ENCODE measurements at regions not wholly inside any gene's neighbourhood (a gene's known extent, or its start where the extent isn't known, plus 50 kb on each side); places are given as distances from the start of the nearest gene placed in this dataset.

DNA sequence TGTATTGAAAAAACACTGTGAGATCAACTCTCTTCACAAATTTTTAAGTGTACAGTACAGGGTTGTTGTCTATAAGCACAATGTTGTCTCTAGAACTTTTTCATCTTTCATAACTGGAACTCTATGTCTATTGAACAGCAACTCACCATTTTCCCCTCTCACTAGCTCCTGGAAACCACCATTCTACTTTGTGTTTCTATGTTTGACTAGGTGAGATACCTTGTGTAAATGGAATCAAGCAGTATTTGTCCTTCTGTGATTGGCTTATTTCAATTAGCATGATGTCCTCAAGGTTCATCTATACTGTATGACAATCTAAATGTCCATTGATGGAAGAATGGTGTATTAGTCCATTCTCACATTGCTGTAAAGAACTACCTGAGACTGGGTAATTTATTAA is 210.1 kb upstream of the FUT9 start:
- no peaks in the 10 kb centered on the region for H3K36me3 ChIP-seq
- H3K4me1 ChIP-seq (ENCODE audit: control insufficient read depth in 1 of 2, low read depth in 2 of 2): no peaks in the 10 kb centered on the region
- TF ChIP-seq, protein P1, sequence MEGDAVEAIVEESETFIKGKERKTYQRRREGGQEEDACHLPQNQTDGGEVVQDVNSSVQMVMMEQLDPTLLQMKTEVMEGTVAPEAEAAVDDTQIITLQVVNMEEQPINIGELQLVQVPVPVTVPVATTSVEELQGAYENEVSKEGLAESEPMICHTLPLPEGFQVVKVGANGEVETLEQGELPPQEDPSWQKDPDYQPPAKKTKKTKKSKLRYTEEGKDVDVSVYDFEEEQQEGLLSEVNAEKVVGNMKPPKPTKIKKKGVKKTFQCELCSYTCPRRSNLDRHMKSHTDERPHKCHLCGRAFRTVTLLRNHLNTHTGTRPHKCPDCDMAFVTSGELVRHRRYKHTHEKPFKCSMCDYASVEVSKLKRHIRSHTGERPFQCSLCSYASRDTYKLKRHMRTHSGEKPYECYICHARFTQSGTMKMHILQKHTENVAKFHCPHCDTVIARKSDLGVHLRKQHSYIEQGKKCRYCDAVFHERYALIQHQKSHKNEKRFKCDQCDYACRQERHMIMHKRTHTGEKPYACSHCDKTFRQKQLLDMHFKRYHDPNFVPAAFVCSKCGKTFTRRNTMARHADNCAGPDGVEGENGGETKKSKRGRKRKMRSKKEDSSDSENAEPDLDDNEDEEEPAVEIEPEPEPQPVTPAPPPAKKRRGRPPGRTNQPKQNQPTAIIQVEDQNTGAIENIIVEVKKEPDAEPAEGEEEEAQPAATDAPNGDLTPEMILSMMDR (IDR thresholded peaks at IDR 0.05): no peak
- peaks cover 3% of the 10 kb centered on the region for H3K27me3 ChIP-seq (replicated peaks; ENCODE audit: insufficient read depth)
- no peak for ATAC-seq (ENCODE audit: insufficient number of reproducible peaks, low FRiP score, low read depth)
- no peaks in the 10 kb centered on the region for H3K9me3 ChIP-seq
- no peak for DNase-seq (ENCODE audit: low spot score)
- no peak overlapping the region for H3K27ac ChIP-seq
- no peak overlapping the region for H3K4me3 ChIP-seq

DNA sequence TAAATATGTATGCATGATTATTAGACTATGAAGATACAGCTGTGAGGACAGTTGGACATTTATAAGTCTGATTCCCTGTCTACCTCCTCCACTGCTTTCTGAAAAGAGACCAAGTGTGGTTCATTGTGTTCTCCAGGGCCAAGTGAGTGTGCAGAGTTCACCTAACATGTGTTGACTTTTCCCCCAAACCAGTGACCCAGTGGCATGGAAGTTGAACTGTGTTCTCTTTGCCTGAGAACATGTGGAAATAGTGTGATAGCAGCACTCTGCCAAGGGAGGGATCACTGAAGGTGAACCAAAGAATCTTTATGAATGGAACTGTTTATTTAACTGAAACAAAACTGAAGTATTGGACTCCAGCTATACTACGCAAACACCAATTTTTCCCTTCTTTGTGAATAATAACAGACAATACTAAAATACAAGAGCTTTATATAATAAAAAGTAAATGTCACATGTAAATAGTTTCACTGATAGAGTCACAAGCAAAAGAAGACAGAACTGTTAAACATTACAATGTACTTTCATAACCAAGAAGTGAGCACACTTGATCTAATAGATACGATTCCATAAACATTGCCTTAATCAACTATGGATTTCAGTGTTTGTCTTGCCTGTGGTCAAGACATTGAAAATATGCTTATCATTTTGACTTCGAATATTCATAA is 200.3 kb upstream of the FUT9 start:
- no peaks in the 10 kb centered on the region for H3K9me3 ChIP-seq
- H3K27me3 ChIP-seq (replicated peaks; ENCODE audit: insufficient read depth): no peaks in the 10 kb centered on the region
- no peaks in the 10 kb centered on the region for H3K36me3 ChIP-seq
- no peaks in the 10 kb centered on the region for H3K4me1 ChIP-seq (ENCODE audit: control insufficient read depth in 1 of 2, low read depth in 2 of 2)
- DNase-seq (ENCODE audit: low spot score) (no peak), ATAC-seq (ENCODE audit: insufficient number of reproducible peaks, low FRiP score, low read depth) (no peak)
- TF ChIP-seq, protein P1 (IDR thresholded peaks at IDR 0.05): no peak
- H3K4me3 ChIP-seq: no peak overlapping the region
- H3K27ac ChIP-seq: no peak overlapping the region

DNA sequence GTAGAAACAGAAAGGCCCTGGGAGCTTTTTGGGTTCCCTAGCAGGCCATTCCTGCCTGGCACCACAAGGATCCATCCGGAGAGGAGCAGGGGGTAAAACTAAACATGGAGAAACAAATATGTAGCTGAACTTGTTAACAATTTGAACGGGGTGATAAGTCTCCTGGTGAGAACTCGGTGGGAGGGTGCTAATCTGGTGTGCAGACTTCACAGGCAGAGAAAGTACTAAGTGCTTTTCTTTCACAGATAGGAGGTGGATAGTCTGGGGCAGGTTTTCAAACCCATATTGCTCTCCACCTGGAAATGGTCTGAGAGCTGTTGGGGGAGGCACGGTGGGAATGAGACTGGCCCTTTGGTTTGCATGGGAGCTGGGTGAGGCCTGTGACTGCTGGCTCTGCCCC is 196.3 kb upstream of the FUT9 start:
- H3K4me3 ChIP-seq: no peak overlapping the region
- no peak for ATAC-seq (ENCODE audit: insufficient number of reproducible peaks, low FRiP score, low read depth)
- TF ChIP-seq, protein P1 (IDR thresholded peaks at IDR 0.05): no peak
- H3K9me3 ChIP-seq: no peaks in the 10 kb centered on the region
- no peaks in the 10 kb centered on the region for H3K27me3 ChIP-seq (replicated peaks; ENCODE audit: insufficient read depth)
- DNase-seq (ENCODE audit: low spot score): no peak
- no peaks in the 10 kb centered on the region for H3K4me1 ChIP-seq (ENCODE audit: control insufficient read depth in 1 of 2, low read depth in 2 of 2)
- H3K27ac ChIP-seq: no peak overlapping the region
- H3K36me3 ChIP-seq: no peaks in the 10 kb centered on the region

DNA sequence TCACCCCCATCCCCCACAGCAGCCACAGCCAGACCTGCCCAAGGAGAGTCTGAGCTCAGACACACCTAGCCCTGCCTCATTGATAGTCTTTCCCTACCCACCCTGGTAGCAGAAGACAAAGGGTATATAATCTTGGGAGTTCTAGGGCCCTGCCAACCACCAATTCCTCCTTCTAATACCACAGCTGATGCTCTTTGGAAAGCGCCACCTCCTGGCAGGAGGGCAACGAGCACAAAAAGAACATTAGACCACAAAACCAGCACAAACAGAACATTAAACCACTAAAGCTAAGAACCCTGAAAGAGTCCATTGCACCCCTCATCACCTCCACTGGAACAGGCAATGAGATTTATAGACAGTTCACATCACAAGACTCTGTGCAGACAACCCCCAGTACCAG is 195.8 kb upstream of the FUT9 start:
- Histone ChIP-seq H3K4me1 (ENCODE audit: control insufficient read depth in 1 of 2, low read depth in 2 of 2) (no peaks in the 10 kb centered on the region), H3K27me3 (replicated peaks; ENCODE audit: insufficient read depth) (no peaks in the 10 kb centered on the region), H3K9me3 (no peaks in the 10 kb centered on the region), H3K4me3 (no peak overlapping the region), H3K36me3 (no peaks in the 10 kb centered on the region), H3K27ac (no peak overlapping the region)
- ATAC-seq (ENCODE audit: insufficient number of reproducible peaks, low FRiP score, low read depth): no peak
- TF ChIP-seq, protein P1 (IDR thresholded peaks at IDR 0.05): no peak
- DNase-seq (ENCODE audit: low spot score): no peak

DNA sequence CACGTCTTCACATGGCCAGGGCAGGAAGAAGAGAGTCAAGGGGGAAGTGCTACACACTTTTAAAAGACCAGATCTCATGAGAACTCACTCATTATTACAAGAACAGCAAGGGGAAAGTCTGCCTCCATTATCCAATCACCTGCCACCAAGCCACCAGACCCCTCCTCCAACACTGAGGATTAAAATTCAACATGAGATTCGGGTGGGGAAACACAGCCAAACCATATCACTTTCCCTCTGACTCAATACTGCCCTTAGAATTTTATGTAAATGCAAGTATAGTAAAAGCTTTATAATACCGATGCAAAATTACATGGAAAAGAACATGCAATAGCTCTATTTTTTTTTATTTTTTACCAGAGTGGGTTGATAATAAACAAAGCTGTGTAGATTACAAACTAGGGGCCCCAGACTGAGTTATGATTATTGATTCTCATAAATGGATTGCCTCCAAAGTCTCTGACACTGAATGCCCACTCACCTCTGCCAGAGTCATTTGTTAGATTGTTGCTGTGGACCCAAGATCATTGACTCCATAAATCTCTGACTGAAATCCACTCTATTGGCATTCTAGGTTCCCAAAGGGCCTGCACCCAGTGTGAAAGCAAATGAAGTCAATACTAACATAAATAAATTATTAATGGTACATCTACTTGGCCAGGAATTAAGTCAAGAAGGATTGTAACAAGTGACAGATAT is 184.8 kb upstream of the FUT9 start:
- no peaks in the 10 kb centered on the region for H3K36me3 ChIP-seq
- no peak overlapping the region for H3K4me3 ChIP-seq
- TF ChIP-seq, protein P1 (IDR thresholded peaks at IDR 0.05): no peak
- ATAC-seq (ENCODE audit: insufficient number of reproducible peaks, low FRiP score, low read depth) (no peak), DNase-seq (ENCODE audit: low spot score) (no peak)
- no peaks in the 10 kb centered on the region for H3K27me3 ChIP-seq (replicated peaks; ENCODE audit: insufficient read depth)
- H3K9me3 ChIP-seq: no peaks in the 10 kb centered on the region
- H3K27ac ChIP-seq: no peak overlapping the region
- H3K4me1 ChIP-seq (ENCODE audit: control insufficient read depth in 1 of 2, low read depth in 2 of 2): no peaks in the 10 kb centered on the region

Data from thoracic aorta (tissue), 2 donors.